Suprapubic skin (tissue), 3 donors: ENCODE measurements at regions not wholly inside any gene's neighbourhood (a gene's known extent, or its start where the extent isn't known, plus 50 kb on each side); places are given as distances from the start of the nearest gene placed in this dataset.

Experiments used
- POLR2AphosphoS5 ChIP-seq, 3 donors: sonication (generic); formaldehyde crosslinking; IDR thresholded peaks; one replicate each; pipeline ENCODE4 v1.6.1; 2017; ENCODE audit warnings: antibody characterized with exemption in 3 of 3
- TF ChIP-seq, protein P1 (sequence below), 2 donors: fragments of 200-600 bp in 1 of 2; fragments of 450-650 bp in 1 of 2; sonication (generic) in 1 of 2; IDR thresholded peaks; one replicate each; pipeline ENCODE4 v1.5.1; 2016 to 2019; ENCODE audit warnings: antibody characterized with exemption in 2 of 2, mild to moderate bottlenecking in 1 of 2, moderate library complexity in 1 of 2

- TF ChIP-seq, protein P1, sequence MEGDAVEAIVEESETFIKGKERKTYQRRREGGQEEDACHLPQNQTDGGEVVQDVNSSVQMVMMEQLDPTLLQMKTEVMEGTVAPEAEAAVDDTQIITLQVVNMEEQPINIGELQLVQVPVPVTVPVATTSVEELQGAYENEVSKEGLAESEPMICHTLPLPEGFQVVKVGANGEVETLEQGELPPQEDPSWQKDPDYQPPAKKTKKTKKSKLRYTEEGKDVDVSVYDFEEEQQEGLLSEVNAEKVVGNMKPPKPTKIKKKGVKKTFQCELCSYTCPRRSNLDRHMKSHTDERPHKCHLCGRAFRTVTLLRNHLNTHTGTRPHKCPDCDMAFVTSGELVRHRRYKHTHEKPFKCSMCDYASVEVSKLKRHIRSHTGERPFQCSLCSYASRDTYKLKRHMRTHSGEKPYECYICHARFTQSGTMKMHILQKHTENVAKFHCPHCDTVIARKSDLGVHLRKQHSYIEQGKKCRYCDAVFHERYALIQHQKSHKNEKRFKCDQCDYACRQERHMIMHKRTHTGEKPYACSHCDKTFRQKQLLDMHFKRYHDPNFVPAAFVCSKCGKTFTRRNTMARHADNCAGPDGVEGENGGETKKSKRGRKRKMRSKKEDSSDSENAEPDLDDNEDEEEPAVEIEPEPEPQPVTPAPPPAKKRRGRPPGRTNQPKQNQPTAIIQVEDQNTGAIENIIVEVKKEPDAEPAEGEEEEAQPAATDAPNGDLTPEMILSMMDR (IDR thresholded peaks at IDR 0.05): no peak
- no peak for TF ChIP-seq POLR2AphosphoS5 (IDR thresholded peaks at IDR 0.05)
Observed at GRCh38 chr15:47095833-47096232, 621.5 kb upstream of the SEMA6D start.
